Adrenal gland (tissue), 9 donors: ENCODE measurements at regions not wholly inside any gene's neighbourhood (a gene's known extent, or its start where the extent isn't known, plus 50 kb on each side); places are given as distances from the start of the nearest gene placed in this dataset.

Source experiments
- DNase-seq, 7 donors: peaks; one replicate each; pipeline ENCODE4 v3.0.0-alpha.2; 2019 to 2020
- H3K27ac ChIP-seq, 5 donors: fragments of 200-600 bp; sonication (generic) in 4 of 5; 1 replicate in 3 of 5; 2 replicates in 2 of 5; pipeline versions ENCODE4 v1.5.1 to v1.8.0; 2016 to 2020; ENCODE audit warnings: mild to moderate bottlenecking in 1 of 5
- H3K27me3 ChIP-seq: fragments of 200-600 bp; 2 replicates; pipeline ENCODE4 v1.8.0; 2021
- H3K36me3 ChIP-seq, 2 donors: fragments of 200-600 bp; replicated peaks in 1 of 2; 1 replicate in 1 of 2; 2 replicates in 1 of 2; pipeline versions ENCODE4 v1.5.1 to v1.8.0; 2018 to 2022
- H3K4me1 ChIP-seq, 2 donors: fragments of 200-600 bp; replicated peaks in 1 of 2; 1 replicate in 1 of 2; 2 replicates in 1 of 2; pipeline versions ENCODE4 v1.5.1 to v1.8.0; 2018 to 2021
- H3K4me3 ChIP-seq, 4 donors: fragments of 200-600 bp; sonication (generic) in 3 of 4; one replicate each; pipeline ENCODE4 v1.5.1; 2016 to 2018
- H3K9me3 ChIP-seq, 3 donors: fragments of 200-600 bp; sonication (generic) in 1 of 3; replicated peaks in 1 of 3; 1 replicate in 2 of 3; 2 replicates in 1 of 3; pipeline versions ENCODE4 v1.5.1 to v1.8.0; 2016 to 2021
- CTCF ChIP-seq, 6 experiments: fragments of 450-650 bp in 4 of 6; fragments of 200-600 bp in 2 of 6; sonication (generic) in 1 of 6; IDR thresholded peaks; 1 replicate in 5 of 6; 2 replicates in 1 of 6; pipeline versions ENCODE4 v1.5.1 to v1.8.0; 2016 to 2021; ENCODE audit warnings: antibody characterized with exemption in 6 of 6, mild to moderate bottlenecking in 2 of 6, moderate library complexity in 1 of 6
- POLR2A ChIP-seq, 2 donors: fragments of 450-650 bp; IDR thresholded peaks; one replicate each; pipeline ENCODE4 v1.6.1; 2017; ENCODE audit warnings: antibody characterized with exemption in 2 of 2, mild to moderate bottlenecking in 2 of 2, moderate library complexity in 1 of 2
- WGBS, 4 donors: extraction: QIAGEN DNeasy Blood & Tissue Kit in 2 of 4; methylation state at CpG; one replicate each; pipeline versions ENCODE4 v1.1.5 to v1.1.7; 2013 to 2017; 5-methylcytosine and 5-hydroxymethylcytosine counted together
- intact Hi-C, 2 donors: fragments of 100-400 bp; cut with DNase I; formaldehyde crosslinking; loops; one replicate each; pipeline versions ENCODE4 v1.14.1 to v1.15.0; 2022 to 2023
- donor health status: healthy with polysubstance abuse.
- donor health status: Bipolar disorder and iron deficiency.
- donor health status: DM: yes; HTN: yes; CAD: no.
- donor health status: DM: no; HTN: no; CAD: no.
- donor health status: DM: no; HTN: no; CAD: no.

GRCh38 chr6:150464966-150465365 is 96.2 kb downstream of the IYD start:
- H3K4me3 ChIP-seq: no peak overlapping the region
- H3K27ac ChIP-seq: no peak overlapping the region
- 70 to 85% (median 78%) methylated on average over 2 of the region's 2 CpGs for WGBS, 4 donors
- intact Hi-C loops: no loop called here
- no peaks in the 10 kb centered on the region for H3K36me3 ChIP-seq
- TF ChIP-seq POLR2A (IDR thresholded peaks at IDR 0.05) (no peak), CTCF (IDR thresholded peaks at IDR 0.05) (no peak)
- no peaks in the 10 kb centered on the region for H3K4me1 ChIP-seq
- no peaks in the 10 kb centered on the region for H3K27me3 ChIP-seq
- no peak for DNase-seq
- H3K9me3 ChIP-seq: no peaks in the 10 kb centered on the region

- H3K27ac ChIP-seq: no peak overlapping the region
- WGBS, 4 donors: 75 to 85% (median 83%) methylated on average over 5 of the region's 5 CpGs
- H3K4me1 ChIP-seq: no peaks in the 10 kb centered on the region
- intact Hi-C loops: no loop called here
- no peaks in the 10 kb centered on the region for H3K27me3 ChIP-seq
- DNase-seq: no peak
- TF ChIP-seq POLR2A (IDR thresholded peaks at IDR 0.05): no peak
- TF ChIP-seq CTCF (IDR thresholded peaks at IDR 0.05): no peak
- H3K4me3 ChIP-seq: no peak overlapping the region
- H3K9me3 ChIP-seq: no peaks in the 10 kb centered on the region
- H3K36me3 ChIP-seq: no peaks in the 10 kb centered on the region
These were observed 96.8 kb downstream of the IYD start for GRCh38 chr6:150465610-150466009.

- Histone ChIP-seq H3K4me1 (no peaks in the 10 kb centered on the region), H3K4me3 (no peak overlapping the region), H3K36me3 (no peaks in the 10 kb centered on the region), H3K27ac (no peak overlapping the region), H3K9me3 (no peaks in the 10 kb centered on the region), H3K27me3 (no peaks in the 10 kb centered on the region)
- DNase-seq: no peak
- 61 to 82% (median 79%) methylated on average over 5 of the region's 5 CpGs for whole genome bisulfite sequencing, 4 donors
- TF ChIP-seq POLR2A (IDR thresholded peaks at IDR 0.05) (no peak), CTCF (IDR thresholded peaks at IDR 0.05) (no peak)
- intact Hi-C loops: no loop called here
These were observed 97.4 kb downstream of the IYD start for GRCh38 chr6:150466196-150466595.

- DNase-seq: no peak
- intact Hi-C loops: no loop called here
- Histone ChIP-seq H3K27me3 (no peaks in the 10 kb centered on the region), H3K27ac (no peak overlapping the region), H3K4me1 (no peaks in the 10 kb centered on the region), H3K9me3 (no peaks in the 10 kb centered on the region), H3K36me3 (no peaks in the 10 kb centered on the region), H3K4me3 (no peak overlapping the region)
- TF ChIP-seq CTCF (IDR thresholded peaks at IDR 0.05): no peak
- 53 to 75% (median 68%) methylated on average over 3 of the region's 3 CpGs for WGBS, 4 donors
These were observed 101.3 kb downstream of the IYD start for GRCh38 chr6:150470131-150470530.
